Stimulated activated naive CD8-positive, alpha-beta T cell treated with anti-CD3 and anti-CD28 coated beads, Interleukin-15, Interleukin-2, amounts not matched to agents 100 U/mL and 50 U/mL, for 24 hours (primary cell): ENCODE measurements at regions not wholly inside any gene's neighbourhood (a gene's known extent, or its start where the extent isn't known, plus 50 kb on each side); places are given as distances from the start of the nearest gene placed in this dataset.
"Not testable (repeated sequence)": the region's sequence is repeated elsewhere in the genome, so short reads cannot be mapped to it uniquely, and the experiment has no call there.

Experiments used
- ATAC-seq: fragments of 150-1000 bp; cut with Tn5 transposase; one replicate; pipeline ENCODE4 v1.10.0; 2021
- DNase-seq: peaks from one replicate; pipeline ENCODE4 v3.0.0; 2021

DNA sequence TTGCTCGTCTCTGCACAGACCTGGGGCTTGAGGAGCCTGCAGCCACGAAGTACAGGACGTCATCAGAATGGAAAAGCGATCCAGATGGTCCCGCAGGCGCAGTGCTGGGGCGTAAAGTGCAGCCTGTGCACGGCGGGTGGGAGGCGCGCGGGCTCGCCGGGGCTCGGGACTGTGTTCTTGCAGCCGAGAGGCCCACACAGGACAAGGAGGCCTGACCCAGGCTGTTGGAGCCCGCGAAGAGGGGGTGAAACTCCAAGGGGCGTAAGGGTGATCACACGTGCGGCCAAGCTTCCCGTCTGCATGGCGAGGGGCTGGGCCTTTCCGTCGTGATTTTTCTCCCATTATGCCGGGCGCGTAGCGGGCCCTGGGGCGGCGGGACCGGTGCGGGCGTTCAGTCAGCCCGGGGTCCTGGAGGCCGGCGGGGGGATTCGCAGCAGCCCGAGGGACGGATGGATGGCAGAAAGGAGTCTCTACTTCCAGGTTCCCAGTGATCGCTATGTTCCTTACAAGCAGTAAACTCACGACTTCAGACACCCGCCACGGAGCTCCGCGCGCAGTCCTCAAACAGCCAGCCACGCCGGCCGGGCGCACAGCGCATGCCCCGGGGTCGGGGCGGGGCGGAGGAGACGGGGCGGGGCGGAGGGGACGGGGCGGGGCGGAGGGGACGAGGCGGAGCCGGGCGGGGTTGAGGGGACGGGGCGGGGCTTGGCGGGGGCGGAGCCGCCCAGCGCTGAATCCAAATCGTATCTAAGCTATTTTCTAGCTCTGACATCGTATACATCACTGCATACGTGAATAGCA, 141.0 kb upstream of the KCNJ18 start:
- peak; percentile 85 for DNase-seq
- ATAC-seq, result peak; percentile 84

DNA sequence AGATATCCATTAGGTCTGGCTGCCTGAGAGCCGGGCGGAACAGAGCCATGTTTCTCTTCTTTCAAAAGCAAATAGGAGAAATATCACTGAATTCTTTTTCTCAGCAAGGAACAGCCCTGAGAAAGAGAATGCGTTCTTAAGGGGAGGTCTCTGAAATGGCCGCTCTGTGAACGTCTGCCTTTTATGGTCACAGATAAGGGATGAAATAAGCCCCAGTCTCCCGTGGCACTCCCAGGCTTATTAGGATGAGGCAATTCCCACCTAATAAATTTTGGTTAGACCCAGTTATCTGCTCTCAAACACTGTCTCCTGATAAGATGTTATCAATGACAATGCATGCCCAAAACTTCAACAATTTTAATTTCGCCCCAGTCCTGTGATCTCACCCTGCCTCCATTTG, 133.4 kb upstream of the KCNJ18 start:
- not testable (repeated sequence) for ATAC-seq, DNase-seq

DNA sequence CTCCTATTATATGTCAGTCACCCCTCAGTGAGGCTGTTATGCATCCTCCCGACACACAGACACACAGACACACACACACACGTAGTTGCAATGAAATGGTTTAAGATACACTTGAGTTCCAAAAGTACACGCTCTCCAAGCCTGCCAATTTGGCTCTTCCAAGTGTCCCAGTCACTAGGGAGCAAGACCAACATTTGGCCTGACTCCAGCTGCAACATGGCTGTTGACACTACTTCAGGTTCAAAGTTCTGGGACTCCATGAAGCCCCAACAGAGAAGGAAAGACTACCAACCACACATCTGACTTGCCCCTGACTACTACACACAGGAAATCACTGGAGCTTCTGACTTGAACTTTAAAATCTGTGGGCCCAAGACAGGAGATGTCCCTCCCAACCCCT, 128.1 kb upstream of the KCNJ18 start:
- DNase-seq, result no peak
- ATAC-seq, result no peak

DNA sequence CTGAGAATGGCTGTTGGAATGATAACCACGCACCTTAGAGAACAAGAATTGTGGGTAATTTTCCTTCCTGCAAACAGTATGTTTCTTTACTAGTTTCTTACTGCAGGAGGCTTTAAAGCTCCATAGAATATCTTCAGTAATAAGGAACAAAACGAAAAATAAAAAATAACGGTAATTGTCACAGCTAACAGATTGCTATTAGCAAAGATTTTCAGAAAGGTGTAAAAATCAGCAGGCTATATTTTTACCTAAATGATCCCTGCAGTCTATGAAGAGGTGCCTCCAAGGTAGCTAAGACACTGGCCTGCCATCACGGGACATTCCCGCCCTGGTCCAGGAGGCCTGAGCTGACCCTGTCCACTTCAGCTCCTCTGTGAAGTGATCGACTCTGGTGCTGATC, 127.6 kb upstream of the KCNJ18 start:
- ATAC-seq, result not testable (repeated sequence)

GRCh38 chr17:21570427-21570826, 121.9 kb upstream of the KCNJ18 start:
- not testable (repeated sequence) for ATAC-seq

More for the DNA sequence above, 127.6 kb upstream of the KCNJ18 start:
- not testable (repeated sequence) for DNase-seq

DNA sequence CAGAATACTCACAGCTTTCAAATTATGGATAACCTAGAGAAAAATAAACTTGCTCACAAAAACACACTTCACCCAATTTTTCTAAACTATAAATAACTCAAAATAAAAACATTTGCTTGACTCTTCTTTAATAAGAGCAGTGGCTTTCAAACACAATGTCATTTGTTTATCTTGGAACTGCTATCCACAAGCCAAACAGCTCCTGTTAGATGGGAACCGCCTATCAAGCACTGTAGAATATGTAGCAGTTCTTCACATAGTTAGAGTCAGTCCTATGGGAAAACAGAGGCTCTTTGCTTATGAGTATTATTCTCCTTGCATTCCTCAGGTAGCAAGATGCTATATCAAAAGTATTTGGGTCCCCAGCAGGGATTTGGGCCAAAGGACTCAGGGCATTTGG, 120.2 kb upstream of the KCNJ18 start:
- not testable (repeated sequence) for DNase-seq, ATAC-seq

More at GRCh38 chr17:21570427-21570826, 121.9 kb upstream of the KCNJ18 start:
- DNase-seq, result not testable (repeated sequence)

- ATAC-seq, DNase-seq: not testable (repeated sequence)
Measured at GRCh38 chr17:21573271-21573960, 118.9 kb upstream of the KCNJ18 start.

DNA sequence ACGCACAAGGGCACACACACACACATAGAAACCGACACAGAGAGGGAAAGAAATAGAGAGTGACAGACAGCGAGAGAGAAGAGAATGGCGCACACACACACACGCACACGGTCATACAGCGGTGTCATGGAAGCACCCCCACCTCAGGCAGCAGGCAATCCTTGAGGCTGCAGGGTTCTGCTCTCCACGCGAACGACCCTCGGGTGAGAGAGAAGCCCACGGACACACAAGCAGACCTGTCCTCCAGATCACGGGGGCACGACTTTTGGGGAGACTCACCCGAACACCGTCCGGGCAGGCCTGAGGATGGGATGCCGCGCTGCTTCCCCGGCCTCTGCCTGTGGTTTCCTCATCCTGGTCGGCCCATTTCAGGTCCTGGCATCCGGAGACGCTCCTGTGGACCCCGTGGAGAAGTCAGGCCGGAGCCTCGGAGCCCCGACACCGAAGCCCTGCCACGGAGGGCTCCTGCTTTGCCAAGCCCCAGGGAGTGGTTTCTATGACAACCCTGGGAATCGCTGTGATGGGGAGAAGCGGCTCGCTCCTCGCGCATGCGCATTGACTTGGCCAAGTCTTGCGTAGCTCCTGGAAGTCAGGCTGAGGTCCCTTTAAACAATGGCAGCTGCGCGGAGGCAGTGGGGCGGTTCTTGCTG, 118.2 kb upstream of the KCNJ18 start:
- DNase-seq, result peak; percentile 30
- ATAC-seq, result peak; percentile 14

DNA sequence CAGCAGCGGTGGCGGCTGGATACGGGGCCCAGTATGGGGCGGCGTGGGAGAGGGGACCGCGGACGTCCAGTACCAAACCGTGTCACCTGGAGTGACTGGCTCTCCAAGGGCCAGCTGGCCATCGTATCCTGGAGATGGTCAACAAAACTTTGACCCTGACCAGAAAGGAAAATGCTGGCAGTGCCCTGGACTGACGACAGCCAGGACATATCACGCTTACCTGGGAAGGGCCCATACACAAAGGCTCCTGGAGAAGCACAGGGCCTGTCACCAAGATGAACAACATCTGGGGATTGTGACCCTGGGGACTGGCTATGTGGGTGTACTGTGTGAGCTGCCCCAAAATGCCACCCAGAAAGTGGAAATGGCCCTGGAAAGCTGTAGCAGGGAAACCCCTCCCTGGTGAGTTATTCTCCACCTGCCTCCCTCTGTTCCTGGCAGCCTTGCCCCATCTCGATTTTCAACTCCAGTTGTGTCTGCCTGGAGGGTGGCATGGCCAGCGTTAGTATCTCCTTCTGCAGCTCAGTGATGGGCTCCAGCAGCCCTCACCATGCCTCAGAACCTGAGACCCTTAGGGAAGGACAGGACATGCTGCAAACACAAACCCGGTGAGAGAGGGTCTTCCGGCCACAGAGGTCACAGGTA, 117.6 kb upstream of the KCNJ18 start:
- not testable (repeated sequence) for ATAC-seq, DNase-seq

DNA sequence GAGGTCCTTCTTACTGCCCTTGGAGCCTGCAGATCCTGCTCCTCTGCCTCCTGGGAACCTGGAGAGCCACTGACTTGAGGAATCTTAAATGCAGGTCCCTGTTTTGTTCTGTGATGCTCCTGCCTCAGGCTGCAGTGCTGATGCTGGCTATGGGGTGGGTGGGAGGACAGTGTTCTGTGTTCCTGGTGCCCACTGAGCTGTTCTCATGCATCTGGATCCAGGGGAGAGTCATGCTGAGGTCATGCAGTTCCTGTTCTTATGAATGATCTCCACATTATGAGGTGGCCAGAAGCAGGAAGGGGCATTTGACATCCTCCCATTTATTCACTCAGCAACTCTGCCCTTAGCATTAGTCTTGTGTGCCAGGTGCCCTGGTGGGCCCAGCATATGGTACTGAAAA, 113.5 kb upstream of the KCNJ18 start:
- not testable (repeated sequence) for ATAC-seq, DNase-seq

DNA sequence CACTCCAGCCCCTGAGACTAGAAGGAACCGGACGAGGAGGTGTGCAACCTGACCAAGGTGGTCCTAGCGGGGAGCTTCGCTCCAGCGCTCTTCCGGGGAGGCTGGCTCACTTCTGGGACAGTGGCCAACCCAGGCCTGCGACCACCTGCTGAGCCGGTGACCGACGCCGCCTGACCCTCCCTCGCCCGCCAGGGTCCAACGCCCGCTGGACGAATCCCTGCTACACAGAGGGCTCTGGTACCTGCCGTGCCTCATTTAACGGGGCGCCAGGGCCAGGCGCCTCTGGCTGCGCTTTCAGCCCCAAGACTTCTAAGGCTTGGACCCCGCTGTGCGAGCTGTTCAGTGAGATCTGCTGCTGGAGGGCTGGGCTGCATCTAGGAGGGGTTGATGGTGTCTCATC, 99.5 kb upstream of the KCNJ18 start:
- DNase-seq, result no peak

GRCh38 chr17:21593452-21594105, 98.7 kb upstream of the KCNJ18 start:
- DNase-seq, ATAC-seq: not testable (repeated sequence)

More for the DNA sequence above, 99.5 kb upstream of the KCNJ18 start:
- no peak for ATAC-seq

DNA sequence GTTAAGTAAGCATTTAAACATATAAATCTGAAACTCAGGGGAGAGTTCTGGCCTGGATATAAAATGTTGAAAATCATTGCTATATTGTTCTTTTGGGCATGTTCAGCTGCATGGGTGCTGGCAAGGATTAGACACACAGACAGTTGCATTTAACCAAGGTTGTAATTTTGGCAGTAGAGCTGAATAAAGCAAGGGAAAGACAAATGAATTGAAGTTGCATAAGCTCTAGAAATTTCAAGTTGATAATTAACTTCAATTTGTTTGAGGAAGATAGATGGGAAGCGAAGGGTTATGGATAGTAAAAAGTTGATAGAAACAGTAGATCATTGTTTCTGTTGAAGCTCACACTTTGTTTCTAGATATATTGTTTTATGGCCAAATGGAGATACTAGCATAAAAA, 97.2 kb upstream of the KCNJ18 start:
- ATAC-seq (no peak), DNase-seq (no peak)

GRCh38 chr17:21602176-21602575, 90.1 kb upstream of the KCNJ18 start:
- no peak for ATAC-seq
- no peak for DNase-seq

GRCh38 chr17:21603292-21603691, 89.0 kb upstream of the KCNJ18 start:
- DNase-seq, ATAC-seq: not testable (repeated sequence)

- DNase-seq, ATAC-seq: not testable (repeated sequence)
Measured at GRCh38 chr17:21611443-21611842, 80.9 kb upstream of the KCNJ18 start.

- DNase-seq, ATAC-seq: not testable (repeated sequence)
Measured at GRCh38 chr17:21612123-21613070, 79.9 kb upstream of the KCNJ18 start.

DNA sequence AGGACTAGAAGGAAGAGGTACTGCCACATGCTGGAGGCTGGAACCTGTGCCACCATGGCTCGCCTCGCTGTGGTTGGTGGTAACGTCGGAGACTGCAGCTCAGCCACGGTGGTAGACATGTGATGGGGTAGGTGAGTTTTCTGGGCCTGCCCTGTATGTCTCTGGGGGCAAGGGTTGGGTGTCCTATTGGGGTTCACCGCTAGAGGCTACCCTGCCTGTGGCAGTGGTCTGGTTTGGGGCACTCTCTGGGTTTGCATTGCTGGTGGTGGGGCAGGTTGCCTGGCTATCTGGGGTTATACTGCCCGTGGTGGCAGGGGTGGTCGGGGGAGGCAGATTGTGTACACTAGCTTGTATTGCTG, 79.3 kb upstream of the KCNJ18 start:
- ATAC-seq (no peak), DNase-seq (no peak)

DNA sequence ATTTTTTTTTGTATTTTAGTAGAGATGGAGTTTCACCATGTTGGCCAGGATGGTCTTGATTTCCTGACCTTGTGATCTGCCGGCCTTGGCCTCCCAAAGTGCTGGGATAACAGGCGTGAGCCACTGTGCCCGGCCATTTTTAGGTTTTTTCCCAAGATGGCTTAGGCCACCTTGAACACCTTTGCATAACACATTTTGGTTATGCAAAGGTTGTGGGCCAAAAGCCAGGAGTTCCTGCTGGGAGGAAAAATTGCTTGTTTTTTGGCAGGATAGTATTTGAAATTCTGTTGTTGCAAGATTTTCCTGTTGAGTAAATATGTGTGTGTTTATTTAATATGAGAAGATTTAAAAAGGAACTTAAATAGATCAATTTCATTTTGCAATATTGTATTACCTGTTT, 65.3 kb upstream of the KCNJ18 start:
- not testable (repeated sequence) for DNase-seq, ATAC-seq
